ENCODE measurements at regions not wholly inside any gene's neighbourhood (a gene's known extent, or its start where the extent isn't known, plus 50 kb on each side); places are given as distances from the start of the nearest gene placed in this dataset.

- H3K4me1 ChIP-seq = no peaks in the 10 kb centered on the region
- no peaks in the 10 kb centered on the region; the same call in 1 of the 2 replicates for H3K9me3 ChIP-seq
- no peak for DNase-seq
- no peaks in the 10 kb centered on the region for H3K27me3 ChIP-seq
- TF ChIP-seq CTCF (IDR thresholded peaks at IDR 0.05; ENCODE audit: low read depth, low read length) = no peak
- H3K4me3 ChIP-seq (ENCODE audit: low read depth, low read length) = no peak overlapping the region
- no peaks in the 10 kb centered on the region for H3K36me3 ChIP-seq
These were observed 148.7 kb upstream of the GDNF start for GRCh38 chr5:37988454-37989046.

- no peak for TF ChIP-seq CTCF (IDR thresholded peaks at IDR 0.05; ENCODE audit: low read depth, low read length)
- H3K9me3 ChIP-seq = no peaks in the 10 kb centered on the region
- no peaks in the 10 kb centered on the region for H3K4me1 ChIP-seq
- DNase-seq = no peak
- H3K27me3 ChIP-seq = no peaks in the 10 kb centered on the region
- no peaks in the 10 kb centered on the region for H3K36me3 ChIP-seq
- H3K4me3 ChIP-seq (ENCODE audit: low read depth, low read length) = no peak overlapping the region
These were observed 144.5 kb upstream of the GDNF start for GRCh38 chr5:37984300-37984699.

- Histone ChIP-seq H3K9me3 (no peaks in the 10 kb centered on the region), H3K4me1 (no peaks in the 10 kb centered on the region), H3K4me3 (ENCODE audit: low read depth, low read length) (no peak overlapping the region), H3K36me3 (no peaks in the 10 kb centered on the region), H3K27me3 (no peaks in the 10 kb centered on the region)
- TF ChIP-seq CTCF (IDR thresholded peaks at IDR 0.05; ENCODE audit: low read depth, low read length) = no peak
- no peak for DNase-seq
These were observed 143.6 kb upstream of the GDNF start for GRCh38 chr5:37983463-37983862.

- TF ChIP-seq CTCF (IDR thresholded peaks at IDR 0.05; ENCODE audit: low read depth, low read length) = no peak
These were observed 139.7 kb upstream of the GDNF start for GRCh38 chr5:37979559-37979958.

GRCh38 chr5:37975531-37975930 is 135.7 kb upstream of the GDNF start:
- Histone ChIP-seq H3K36me3 (no peaks in the 10 kb centered on the region), H3K9me3 (no peaks in the 10 kb centered on the region), H3K27me3 (no peaks in the 10 kb centered on the region), H3K4me3 (ENCODE audit: low read depth, low read length) (no peak overlapping the region), H3K4me1 (no peaks in the 10 kb centered on the region)
- DNase-seq = no peak
- TF ChIP-seq CTCF (IDR thresholded peaks at IDR 0.05; ENCODE audit: low read depth, low read length) = no peak

More at GRCh38 chr5:37979559-37979958, 139.7 kb upstream of the GDNF start:
- H3K4me3 ChIP-seq (ENCODE audit: low read depth, low read length) = no peak overlapping the region
- H3K36me3 ChIP-seq = no peaks in the 10 kb centered on the region
- no peaks in the 10 kb centered on the region for H3K27me3 ChIP-seq
- no peak for DNase-seq
- no peaks in the 10 kb centered on the region for H3K4me1 ChIP-seq
- H3K9me3 ChIP-seq = no peaks in the 10 kb centered on the region

GRCh38 chr5:37971483-37972024 is 131.7 kb upstream of the GDNF start:
- H3K36me3 ChIP-seq = no peaks in the 10 kb centered on the region
- H3K9me3 ChIP-seq = no peaks in the 10 kb centered on the region
- no peak for TF ChIP-seq CTCF (IDR thresholded peaks at IDR 0.05; ENCODE audit: low read depth, low read length)
- H3K4me3 ChIP-seq (ENCODE audit: low read depth, low read length) = no peak overlapping the region
- no peak for DNase-seq
- no peaks in the 10 kb centered on the region for H3K27me3 ChIP-seq
- H3K4me1 ChIP-seq = no peaks in the 10 kb centered on the region; the same call in 1 of the 2 replicates
